GM18909 (cell line): ENCODE measurements at regions not wholly inside any gene's neighbourhood (a gene's known extent, or its start where the extent isn't known, plus 50 kb on each side); places are given as distances from the start of the nearest gene placed in this dataset.
"Not testable (repeated sequence)": the region's sequence is repeated elsewhere in the genome, so short reads cannot be mapped to it uniquely, and the experiment has no call there.

Source experiments
- ATAC-seq: cut with Tn5 transposase; IDR thresholded peaks from one replicate; pipeline ENCODE4 v1.9.1; 2021; ENCODE audit warnings: mild to moderate bottlenecking; ENCODE audit not compliant: unreplicated experiment, poor library complexity

GRCh38 chr5:53262348-53262970 is 152.9 kb upstream of the MOCS2 start:
- ATAC-seq, result no peak

- ATAC-seq, result no peak
Measured at GRCh38 chr5:53263151-53263550, 153.6 kb upstream of the MOCS2 start.

- ATAC-seq, result no peak
Measured at GRCh38 chr5:53265043-53265442, 155.5 kb upstream of the MOCS2 start.

- ATAC-seq, result not testable (repeated sequence)
Measured at GRCh38 chr5:53268241-53268640, 158.7 kb upstream of the MOCS2 start.

GRCh38 chr5:53275666-53276065 is 166.1 kb upstream of the MOCS2 start:
- ATAC-seq, result no peak

GRCh38 chr5:53276825-53277224 is 167.3 kb upstream of the MOCS2 start:
- ATAC-seq, result no peak

DNA sequence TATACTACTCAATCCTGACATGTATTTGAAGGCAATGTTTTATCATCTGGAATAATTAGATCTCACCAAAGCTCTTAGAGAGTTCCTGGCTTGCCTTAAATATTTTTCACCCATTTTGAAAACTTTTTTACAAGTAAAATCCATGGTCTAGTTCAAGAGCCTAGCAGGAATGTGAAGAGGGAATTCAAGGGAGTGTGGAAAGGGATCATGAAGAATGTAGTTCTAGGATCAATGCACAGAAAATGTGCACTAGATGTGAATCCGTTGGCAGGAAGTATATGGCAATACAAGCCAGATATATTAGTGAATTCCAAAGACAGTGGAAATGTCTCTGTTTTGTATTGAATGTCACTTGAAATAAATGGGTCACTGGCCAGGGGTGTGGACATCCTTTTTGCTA is 167.9 kb upstream of the MOCS2 start:
- ATAC-seq, result no peak

GRCh38 chr5:53287573-53287972 is 178.0 kb upstream of the MOCS2 start:
- ATAC-seq, result no peak

DNA sequence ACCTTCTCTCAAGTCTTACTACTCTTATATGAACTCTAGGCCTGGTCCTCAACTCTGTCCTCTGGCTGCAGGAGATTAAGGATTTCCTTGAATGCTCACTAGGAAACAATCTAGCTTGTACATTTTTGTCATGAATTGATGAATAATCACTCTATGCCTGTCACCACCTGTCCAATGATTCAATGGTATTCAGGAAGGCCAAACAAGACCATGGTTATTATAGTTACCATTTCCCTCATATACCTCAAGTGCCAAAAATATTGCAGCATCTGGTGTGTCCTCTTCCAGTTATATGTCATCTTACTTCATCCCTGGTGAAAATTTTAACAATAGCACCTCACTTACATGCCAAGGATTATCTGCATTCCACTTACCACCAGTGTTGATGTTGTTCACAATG is 179.0 kb upstream of the MOCS2 start:
- ATAC-seq, result no peak

GRCh38 chr5:53291047-53291446 is 181.5 kb upstream of the MOCS2 start:
- ATAC-seq, result no peak

DNA sequence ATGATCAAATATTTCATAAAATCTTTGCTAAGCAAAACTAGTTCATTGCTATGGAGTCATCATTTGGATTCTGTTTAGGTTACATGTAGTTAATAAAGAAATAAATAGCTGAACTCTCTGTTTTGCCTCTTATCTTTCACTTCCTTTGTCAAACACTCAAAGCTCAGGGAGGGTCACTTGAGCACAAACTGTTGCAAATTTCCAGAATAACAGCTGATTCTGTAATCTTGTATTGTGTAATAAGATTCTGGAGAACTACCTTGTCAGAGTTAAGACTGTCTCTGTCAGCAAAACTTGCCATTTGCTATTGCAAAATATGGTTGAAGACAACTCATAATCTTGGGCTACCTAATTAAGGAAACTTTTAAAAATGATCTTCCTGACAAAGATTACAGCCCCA is 182.0 kb upstream of the MOCS2 start:
- no peak for ATAC-seq

DNA sequence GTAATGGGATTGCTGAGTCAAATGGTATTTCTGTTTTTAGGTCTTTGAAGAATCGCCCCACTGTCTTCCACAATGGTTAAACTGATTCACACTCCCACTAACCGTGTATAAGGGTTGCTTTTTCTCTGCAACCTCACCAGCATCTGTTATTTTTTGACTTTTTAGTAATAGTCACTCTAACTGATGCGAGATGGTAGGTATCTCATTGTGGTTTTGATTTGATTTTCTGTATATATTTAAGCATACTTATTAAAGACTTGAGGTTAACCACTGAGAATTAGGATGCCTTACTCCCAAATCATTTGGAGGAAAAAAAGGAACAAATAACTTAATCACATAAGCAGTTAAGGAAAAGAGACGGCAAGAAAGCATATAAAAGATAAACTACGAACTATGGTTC is 181.6 kb upstream of the FST start:
- no peak for ATAC-seq

DNA sequence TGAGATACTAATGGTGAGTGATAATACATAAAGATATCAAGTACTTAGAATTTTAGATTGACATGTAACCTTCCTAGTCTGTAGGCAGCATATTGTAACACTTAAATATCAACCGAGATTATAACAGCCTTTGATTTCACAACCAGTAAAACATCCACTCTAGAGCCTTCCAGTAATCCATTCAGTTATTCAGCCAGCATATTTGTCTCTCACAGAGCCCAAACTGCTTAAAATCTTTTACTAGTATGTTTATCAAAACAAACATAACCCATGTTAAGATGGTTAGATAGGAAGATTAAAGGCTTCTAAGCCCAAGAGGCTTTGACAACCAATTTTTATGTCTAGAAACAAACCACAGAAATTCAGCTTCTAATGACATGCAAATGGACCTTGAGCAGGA is 177.9 kb upstream of the FST start:
- ATAC-seq, result no peak

DNA sequence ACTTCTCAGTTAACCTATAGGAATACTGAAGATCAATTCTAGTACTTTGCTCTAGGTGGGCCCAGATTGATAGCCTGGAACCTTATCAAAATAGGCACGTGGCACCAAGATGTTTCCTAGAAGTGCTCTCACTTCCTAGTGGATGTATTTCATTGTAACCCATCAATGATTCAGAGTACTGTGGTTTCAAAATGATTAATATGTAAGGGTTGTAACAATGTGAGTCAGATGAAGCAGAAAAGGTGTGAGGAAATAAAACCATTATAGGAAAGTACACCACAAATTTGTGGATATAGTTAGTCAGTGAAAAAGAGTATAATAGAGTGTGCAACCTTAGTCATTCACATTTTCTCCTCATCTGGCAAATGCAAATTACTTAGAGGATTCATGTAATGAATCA is 177.3 kb upstream of the FST start:
- no peak for ATAC-seq

- not testable (repeated sequence) for ATAC-seq
Measured at GRCh38 chr5:53305316-53305715, 175.1 kb upstream of the FST start.

GRCh38 chr5:53309653-53310052 is 170.8 kb upstream of the FST start:
- no peak for ATAC-seq

DNA sequence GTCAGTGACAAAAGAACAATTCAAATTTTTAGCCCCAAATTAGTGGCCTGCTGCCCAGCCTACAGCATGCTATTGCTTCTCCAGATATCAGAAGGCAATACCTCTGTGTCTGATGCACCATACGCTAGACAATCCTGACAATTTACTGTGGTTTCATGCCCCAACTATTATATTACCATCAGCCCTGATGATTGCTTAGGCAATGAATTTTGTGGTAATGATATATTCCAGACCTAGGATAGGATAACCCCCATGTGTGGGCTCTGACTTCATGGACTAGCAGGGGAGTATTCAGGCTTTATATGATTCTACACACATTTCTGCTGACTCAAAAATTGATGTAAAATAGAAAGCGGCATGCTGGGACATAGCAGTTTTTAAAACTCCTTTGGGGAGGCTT is 168.7 kb upstream of the FST start:
- ATAC-seq, result no peak

DNA sequence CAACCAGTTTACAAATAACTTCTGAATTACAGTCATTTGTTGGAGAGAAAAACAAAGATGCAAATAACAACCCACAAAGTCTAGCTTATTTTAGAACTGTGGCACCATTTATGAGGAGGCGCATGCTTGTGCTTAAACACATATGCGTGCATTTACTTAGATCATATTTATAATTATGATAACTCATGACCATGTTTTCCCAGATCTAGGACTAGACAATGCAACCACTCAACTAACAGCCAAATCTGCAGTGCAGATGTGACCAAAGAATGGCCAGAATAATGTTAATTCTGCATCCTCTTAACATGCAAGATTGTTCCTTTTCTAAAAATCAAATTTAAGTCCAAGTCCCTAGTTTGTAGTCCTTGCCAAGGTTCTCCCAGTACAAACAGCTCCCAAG is 167.3 kb upstream of the FST start:
- ATAC-seq, result no peak

- no peak for ATAC-seq
Measured at GRCh38 chr5:53318303-53318702, 162.1 kb upstream of the FST start.

- no peak for ATAC-seq
Measured at GRCh38 chr5:53319315-53319714, 161.1 kb upstream of the FST start.

DNA sequence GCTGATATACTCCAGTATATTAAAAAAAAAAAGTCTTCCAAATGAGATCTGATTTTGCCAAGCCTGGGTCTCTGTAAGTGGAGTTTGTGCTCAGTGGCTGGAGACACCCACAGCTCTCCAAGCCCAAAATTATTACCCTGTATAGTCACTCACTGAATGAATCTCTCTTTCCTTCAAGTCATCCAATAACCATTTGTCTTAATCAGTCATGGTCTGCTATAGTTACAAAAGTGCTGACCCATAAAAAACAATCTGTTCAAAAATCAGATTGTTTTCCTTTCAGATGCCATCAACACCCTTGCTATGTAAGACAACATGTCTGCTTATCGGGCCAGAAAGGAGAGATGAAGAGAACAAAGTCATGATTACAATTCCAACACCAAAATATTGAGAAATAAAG is 159.4 kb upstream of the FST start:
- no peak for ATAC-seq

- ATAC-seq, result no peak
Measured at GRCh38 chr5:53321721-53322120, 158.7 kb upstream of the FST start.

DNA sequence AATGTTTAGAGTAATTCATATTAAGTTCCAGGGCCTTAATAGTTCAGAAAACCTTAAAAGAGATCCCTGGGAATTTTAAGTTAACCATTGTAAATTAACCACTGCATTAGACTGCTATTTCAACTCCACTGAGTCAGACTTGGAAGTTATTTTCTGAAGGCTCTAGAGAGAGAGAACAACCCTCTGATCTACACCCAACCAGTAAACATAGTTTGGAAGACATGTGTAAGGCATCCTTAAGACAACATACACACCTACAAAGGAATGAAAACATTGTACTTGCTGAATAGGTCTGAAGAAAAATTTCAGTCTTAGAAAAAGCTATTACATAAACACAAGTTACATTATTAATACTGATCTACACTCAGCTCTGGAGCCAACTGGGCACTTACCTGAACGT is 158.2 kb upstream of the FST start:
- ATAC-seq, result no peak
